HEK293 (cell line): ENCODE measurements at regions not wholly inside any gene's neighbourhood (a gene's known extent, or its start where the extent isn't known, plus 50 kb on each side); places are given as distances from the start of the nearest gene placed in this dataset.

Experiments
- CTCF ChIA-PET: fragments of 350-600 bp; formaldehyde crosslinking; extraction: SDS; loops from one replicate; lab custom pipeline; 2021; ENCODE audit warnings: antibody characterized with exemption; lab: Yijun Ruan, JAX
- POLR2A ChIA-PET: fragments of 300-600 bp; formaldehyde crosslinking; extraction: SDS; loops from one replicate; lab custom pipeline; 2020; ENCODE audit warnings: antibody characterized with exemption, inconsistent platforms; lab: Yijun Ruan, JAX
- H3K27ac ChIP-seq: fragments of 200-500 bp; sonication (Bioruptor generic); 2 replicates; pipeline ENCODE4 v1.5.1; 2014; ENCODE audit warnings: low read depth, low read length, control low read depth, inconsistent platforms; ENCODE audit errors: extremely low read depth
- H3K36me3 ChIP-seq, 2 experiments: fragments of 200-500 bp in 1 of 2; sonication (Bioruptor generic) in 1 of 2; 1 replicate in 1 of 2; 2 replicates in 1 of 2; pipeline ENCODE4 v1.5.1; 2014 to 2017; ENCODE audit warnings: inconsistent platforms in 2 of 2, low read length in 2 of 2; ENCODE audit not compliant: control insufficient read depth in 2 of 2, insufficient read depth in 1 of 2
- H3K4me1 ChIP-seq: fragments of 200-500 bp; sonication (Bioruptor generic); 2 replicates; pipeline ENCODE4 v1.5.1; 2014; ENCODE audit warnings: mild to moderate bottlenecking, low read length, inconsistent platforms; ENCODE audit not compliant: control insufficient read depth, insufficient read depth
- H3K4me3 ChIP-seq: 2 replicates; pipeline ENCODE4 v1.5.1; 2011; ENCODE audit warnings: low read depth, mild to moderate bottlenecking, control low read depth, low read length, moderate library complexity
- H3K9me3 ChIP-seq: fragments of 200-500 bp; sonication (Bioruptor generic); 2 replicates; pipeline ENCODE4 v1.5.1; 2014; ENCODE audit warnings: low read depth, low read length, inconsistent platforms; ENCODE audit not compliant: control insufficient read depth, insufficient read depth
- BCL11B ChIP-seq: fragments of 450-650 bp; formaldehyde crosslinking; IDR thresholded peaks from 2 replicates; pipeline ENCODE4 v1.5.1; 2016; ENCODE audit warnings: low read depth, missing biosample characterization, missing genetic modification characterization
- GLI4 ChIP-seq: fragments of 450-650 bp; formaldehyde crosslinking; IDR thresholded peaks from 2 replicates; pipeline ENCODE4 v1.5.1; 2016; ENCODE audit warnings: missing biosample characterization, missing genetic modification characterization
- KLF1 ChIP-seq: fragments of 450-650 bp; formaldehyde crosslinking; IDR thresholded peaks from 2 replicates; pipeline ENCODE4 v1.5.1; 2016; ENCODE audit warnings: missing biosample characterization, missing genetic modification characterization
- KLF10 ChIP-seq: fragments of 450-650 bp; IDR thresholded peaks from 2 replicates; pipeline ENCODE4 v1.5.1; 2018; ENCODE audit warnings: missing biosample characterization, mild to moderate bottlenecking, missing genetic modification characterization
- SCRT1 ChIP-seq: fragments of 450-650 bp; formaldehyde crosslinking; IDR thresholded peaks from 2 replicates; pipeline ENCODE4 v1.5.1; 2016; ENCODE audit warnings: missing biosample characterization, missing genetic modification characterization, borderline replicate concordance
- ZBTB1 ChIP-seq: fragments of 450-650 bp; formaldehyde crosslinking; IDR thresholded peaks from 2 replicates; pipeline ENCODE4 v1.5.1; 2016; ENCODE audit warnings: missing biosample characterization, missing genetic modification characterization
- ZIC2 ChIP-seq: fragments of 450-650 bp; formaldehyde crosslinking; IDR thresholded peaks from 2 replicates; pipeline ENCODE4 v1.5.1; 2016; ENCODE audit warnings: missing biosample characterization, missing genetic modification characterization
- ZNF184 ChIP-seq: fragments of 450-650 bp; IDR thresholded peaks from 2 replicates; pipeline ENCODE4 v1.5.1; 2018; ENCODE audit warnings: missing biosample characterization, mild to moderate bottlenecking, missing genetic modification characterization
- ZNF394 ChIP-seq: fragments of 450-650 bp; formaldehyde crosslinking; IDR thresholded peaks from 2 replicates; pipeline ENCODE4 v1.5.1; 2016; ENCODE audit warnings: missing biosample characterization, missing genetic modification characterization, mild to moderate bottlenecking, moderate library complexity, borderline replicate concordance
- ZNF404 ChIP-seq: fragments of 450-650 bp; formaldehyde crosslinking; IDR thresholded peaks from 2 replicates; pipeline ENCODE4 v1.5.1; 2017; ENCODE audit warnings: missing biosample characterization, missing genetic modification characterization
- ZNF473 ChIP-seq: fragments of 450-650 bp; formaldehyde crosslinking; IDR thresholded peaks from 2 replicates; pipeline ENCODE4 v1.5.1; 2017; ENCODE audit warnings: missing biosample characterization, missing genetic modification characterization
- ZNF596 ChIP-seq: fragments of 450-650 bp; IDR thresholded peaks from 2 replicates; pipeline ENCODE4 v1.5.0; 2018; ENCODE audit warnings: missing biosample characterization, mild to moderate bottlenecking, missing genetic modification characterization, moderate library complexity
- ZNF621 ChIP-seq: fragments of 450-650 bp; formaldehyde crosslinking; IDR thresholded peaks from 2 replicates; pipeline ENCODE4 v1.5.1; 2017; ENCODE audit warnings: missing biosample characterization, missing genetic modification characterization
- ZNF660 ChIP-seq: fragments of 450-650 bp; IDR thresholded peaks from 2 replicates; pipeline ENCODE4 v1.5.1; 2018; ENCODE audit warnings: missing biosample characterization, mild to moderate bottlenecking, missing genetic modification characterization
- ZNF670 ChIP-seq: fragments of 450-650 bp; formaldehyde crosslinking; IDR thresholded peaks from 2 replicates; pipeline ENCODE4 v1.5.1; 2016; ENCODE audit warnings: missing biosample characterization, missing genetic modification characterization, low read depth
- ZSCAN30 ChIP-seq: fragments of 450-650 bp; IDR thresholded peaks from 2 replicates; pipeline ENCODE4 v1.5.1; 2018; ENCODE audit warnings: missing biosample characterization, mild to moderate bottlenecking, missing genetic modification characterization, moderate library complexity
- ZXDB ChIP-seq: fragments of 450-650 bp; formaldehyde crosslinking; IDR thresholded peaks from 2 replicates; pipeline ENCODE4 v1.5.1; 2016; ENCODE audit warnings: missing biosample characterization, missing genetic modification characterization
- TF ChIP-seq, protein P1 (sequence below): fragments of 450-650 bp; formaldehyde crosslinking; IDR thresholded peaks from 2 replicates; pipeline ENCODE4 v1.5.1; 2016; ENCODE audit warnings: missing biosample characterization, missing genetic modification characterization
- TF ChIP-seq, protein P2 (sequence below): fragments of 450-650 bp; formaldehyde crosslinking; IDR thresholded peaks from 2 replicates; pipeline ENCODE4 v1.5.1; 2016; ENCODE audit warnings: missing biosample characterization, missing genetic modification characterization
- TF ChIP-seq, protein P3 (sequence below): fragments of 450-650 bp; IDR thresholded peaks from 2 replicates; pipeline ENCODE4 v1.5.1; 2018; ENCODE audit warnings: missing biosample characterization, mild to moderate bottlenecking, missing genetic modification characterization
- TF ChIP-seq, protein P4 (sequence below): fragments of 450-650 bp; formaldehyde crosslinking; optimal IDR thresholded peaks from 2 replicates; pipeline ENCODE3; 2016; ENCODE audit warnings: missing biosample characterization, mild to moderate bottlenecking, missing genetic modification characterization

DNA sequence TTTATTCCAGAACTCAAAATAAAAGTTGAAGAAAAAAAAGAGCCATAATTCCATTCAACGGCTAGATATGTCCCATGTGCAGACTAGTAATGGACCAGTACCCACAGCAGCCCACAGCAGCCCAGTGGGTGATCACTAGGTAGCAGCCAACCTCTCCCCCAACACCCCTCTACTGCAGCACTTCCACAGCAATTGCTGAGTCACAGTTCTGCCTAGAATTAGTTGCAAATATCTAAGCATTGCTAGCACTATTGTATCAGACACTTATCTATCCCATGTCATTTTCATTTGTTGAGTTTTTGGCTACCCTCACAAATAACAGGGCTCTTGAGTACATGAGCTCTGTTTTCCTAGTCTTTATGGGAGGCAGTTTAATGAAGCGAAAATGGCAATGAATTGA is 258.7 kb downstream of the RAP2A start:
- Histone ChIP-seq H3K4me3 (no peak overlapping the region), H3K4me1 (no peaks in the 10 kb centered on the region), H3K36me3 (no peaks in the 10 kb centered on the region), H3K9me3 (no peaks in the 10 kb centered on the region), H3K27ac (no peak overlapping the region)
- ChIA-PET POLR2A (no interaction called here), CTCF (no interaction called here)
- TF ChIP-seq, protein P1, sequence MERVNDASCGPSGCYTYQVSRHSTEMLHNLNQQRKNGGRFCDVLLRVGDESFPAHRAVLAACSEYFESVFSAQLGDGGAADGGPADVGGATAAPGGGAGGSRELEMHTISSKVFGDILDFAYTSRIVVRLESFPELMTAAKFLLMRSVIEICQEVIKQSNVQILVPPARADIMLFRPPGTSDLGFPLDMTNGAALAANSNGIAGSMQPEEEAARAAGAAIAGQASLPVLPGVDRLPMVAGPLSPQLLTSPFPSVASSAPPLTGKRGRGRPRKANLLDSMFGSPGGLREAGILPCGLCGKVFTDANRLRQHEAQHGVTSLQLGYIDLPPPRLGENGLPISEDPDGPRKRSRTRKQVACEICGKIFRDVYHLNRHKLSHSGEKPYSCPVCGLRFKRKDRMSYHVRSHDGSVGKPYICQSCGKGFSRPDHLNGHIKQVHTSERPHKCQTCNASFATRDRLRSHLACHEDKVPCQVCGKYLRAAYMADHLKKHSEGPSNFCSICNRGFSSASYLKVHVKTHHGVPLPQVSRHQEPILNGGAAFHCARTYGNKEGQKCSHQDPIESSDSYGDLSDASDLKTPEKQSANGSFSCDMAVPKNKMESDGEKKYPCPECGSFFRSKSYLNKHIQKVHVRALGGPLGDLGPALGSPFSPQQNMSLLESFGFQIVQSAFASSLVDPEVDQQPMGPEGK (tag by site-specific recombination): no peak
- TF ChIP-seq ZSCAN30 (tag by site-specific recombination) (no peak), KLF1 (tag by site-specific recombination) (no peak), ZNF184 (tag by site-specific recombination) (no peak), ZBTB1 (tag by site-specific recombination) (no peak), ZNF473 (tag by site-specific recombination) (no peak)
- TF ChIP-seq, protein P2, sequence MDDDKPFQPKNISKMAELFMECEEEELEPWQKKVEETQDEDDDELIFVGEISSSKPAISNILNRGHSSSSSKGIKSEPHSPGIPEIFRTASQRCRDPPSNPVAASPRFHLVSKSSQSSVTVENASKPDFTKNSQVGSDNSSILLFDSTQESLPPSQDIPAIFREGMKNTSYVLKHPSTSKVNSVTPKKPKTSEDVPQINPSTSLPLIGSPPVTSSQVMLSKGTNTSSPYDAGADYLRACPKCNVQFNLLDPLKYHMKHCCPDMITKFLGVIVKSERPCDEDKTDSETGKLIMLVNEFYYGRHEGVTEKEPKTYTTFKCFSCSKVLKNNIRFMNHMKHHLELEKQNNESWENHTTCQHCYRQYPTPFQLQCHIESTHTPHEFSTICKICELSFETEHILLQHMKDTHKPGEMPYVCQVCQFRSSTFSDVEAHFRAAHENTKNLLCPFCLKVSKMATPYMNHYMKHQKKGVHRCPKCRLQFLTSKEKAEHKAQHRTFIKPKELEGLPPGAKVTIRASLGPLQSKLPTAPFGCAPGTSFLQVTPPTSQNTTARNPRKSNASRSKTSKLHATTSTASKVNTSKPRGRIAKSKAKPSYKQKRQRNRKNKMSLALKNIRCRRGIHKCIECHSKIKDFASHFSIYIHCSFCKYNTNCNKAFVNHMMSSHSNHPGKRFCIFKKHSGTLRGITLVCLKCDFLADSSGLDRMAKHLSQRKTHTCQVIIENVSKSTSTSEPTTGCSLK: no peak

DNA sequence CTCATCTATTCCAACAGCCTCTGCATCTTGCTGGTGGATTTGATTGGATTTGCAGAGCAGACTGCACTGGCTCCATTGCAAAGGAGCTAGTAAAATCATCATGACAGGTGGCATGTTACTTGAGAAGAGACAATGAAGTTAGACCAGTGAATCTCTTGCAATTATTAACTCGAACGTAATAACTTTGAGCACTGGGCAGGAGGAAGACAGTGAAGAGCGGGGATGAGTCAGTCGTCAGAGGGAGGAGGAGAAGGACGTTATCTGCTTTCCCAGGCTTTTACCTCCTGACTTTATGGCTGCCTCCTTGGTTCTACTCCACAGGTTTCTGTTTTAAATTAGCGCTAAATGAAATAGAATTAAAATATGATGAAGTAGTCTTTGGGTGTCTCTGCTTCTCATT is 257.8 kb upstream of the IPO5 start:
- TF ChIP-seq ZNF660 (tag by site-specific recombination) (no peak), ZNF621 (tag by site-specific recombination) (no peak), ZNF404 (no peak), ZIC2 (tag by site-specific recombination) (no peak), SCRT1 (tag by site-specific recombination) (no peak), BCL11B (tag by site-specific recombination) (no peak), ZNF670 (tag by site-specific recombination) (no peak), ZXDB (tag by site-specific recombination) (no peak)

DNA sequence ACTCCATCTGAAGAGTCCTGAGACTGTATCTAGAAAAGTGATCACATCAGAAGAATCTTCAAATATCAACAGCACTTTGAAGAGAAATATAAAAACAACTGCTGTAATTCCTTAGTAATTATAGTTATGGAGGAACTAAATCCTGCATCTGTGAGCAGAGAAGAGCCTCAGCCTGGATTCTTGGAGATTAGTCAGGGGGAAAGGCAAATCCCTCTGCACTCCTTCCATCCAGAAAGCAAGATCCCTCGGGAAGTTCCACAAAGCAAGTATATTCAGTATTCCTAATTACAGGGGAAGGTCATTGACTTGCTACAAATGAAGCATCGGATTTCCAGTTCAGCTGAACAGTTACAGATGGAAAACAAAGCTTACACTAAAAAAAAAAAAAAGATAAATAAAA is 256.6 kb upstream of the IPO5 start:
- Histone ChIP-seq H3K36me3 (no peaks in the 10 kb centered on the region), H3K9me3 (no peaks in the 10 kb centered on the region), H3K4me3 (no peak overlapping the region), H3K27ac (no peak overlapping the region), H3K4me1 (no peaks in the 10 kb centered on the region)
- POLR2A ChIA-PET: no interaction called here
- CTCF ChIA-PET: interaction anchor here (0.6 kb wide), 1 partner anchor 139 kb away, joined by 4 read pairs; no protein-coding TSS in a partner anchor
- TF ChIP-seq, protein P3, sequence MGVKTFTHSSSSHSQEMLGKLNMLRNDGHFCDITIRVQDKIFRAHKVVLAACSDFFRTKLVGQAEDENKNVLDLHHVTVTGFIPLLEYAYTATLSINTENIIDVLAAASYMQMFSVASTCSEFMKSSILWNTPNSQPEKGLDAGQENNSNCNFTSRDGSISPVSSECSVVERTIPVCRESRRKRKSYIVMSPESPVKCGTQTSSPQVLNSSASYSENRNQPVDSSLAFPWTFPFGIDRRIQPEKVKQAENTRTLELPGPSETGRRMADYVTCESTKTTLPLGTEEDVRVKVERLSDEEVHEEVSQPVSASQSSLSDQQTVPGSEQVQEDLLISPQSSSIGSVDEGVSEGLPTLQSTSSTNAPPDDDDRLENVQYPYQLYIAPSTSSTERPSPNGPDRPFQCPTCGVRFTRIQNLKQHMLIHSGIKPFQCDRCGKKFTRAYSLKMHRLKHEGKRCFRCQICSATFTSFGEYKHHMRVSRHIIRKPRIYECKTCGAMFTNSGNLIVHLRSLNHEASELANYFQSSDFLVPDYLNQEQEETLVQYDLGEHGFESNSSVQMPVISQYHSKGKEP (tag by site-specific recombination): no peak
- no peak for TF ChIP-seq ZNF394
- TF ChIP-seq KLF10: no peak
- TF ChIP-seq ZNF596 (tag by site-specific recombination): no peak
- TF ChIP-seq, protein P4, sequence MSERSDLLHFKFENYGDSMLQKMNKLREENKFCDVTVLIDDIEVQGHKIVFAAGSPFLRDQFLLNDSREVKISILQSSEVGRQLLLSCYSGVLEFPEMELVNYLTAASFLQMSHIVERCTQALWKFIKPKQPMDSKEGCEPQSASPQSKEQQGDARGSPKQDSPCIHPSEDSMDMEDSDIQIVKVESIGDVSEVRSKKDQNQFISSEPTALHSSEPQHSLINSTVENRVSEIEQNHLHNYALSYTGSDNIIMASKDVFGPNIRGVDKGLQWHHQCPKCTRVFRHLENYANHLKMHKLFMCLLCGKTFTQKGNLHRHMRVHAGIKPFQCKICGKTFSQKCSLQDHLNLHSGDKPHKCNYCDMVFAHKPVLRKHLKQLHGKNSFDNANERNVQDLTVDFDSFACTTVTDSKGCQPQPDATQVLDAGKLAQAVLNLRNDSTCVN (tag by site-specific recombination): no peak
- no peak for TF ChIP-seq GLI4 (tag by site-specific recombination)

More for the DNA sequence above, 257.8 kb upstream of the IPO5 start:
- no peaks in the 10 kb centered on the region for H3K36me3 ChIP-seq
- no peaks in the 10 kb centered on the region for H3K9me3 ChIP-seq
- ChIA-PET POLR2A (no interaction called here), CTCF (no interaction called here)
- no peaks in the 10 kb centered on the region for H3K4me1 ChIP-seq
- H3K4me3 ChIP-seq: no peak overlapping the region
- no peak overlapping the region for H3K27ac ChIP-seq
